ENCODE measurements at regions not wholly inside any gene's neighbourhood (a gene's known extent, or its start where the extent isn't known, plus 50 kb on each side); places are given as distances from the start of the nearest gene placed in this dataset.

DNA sequence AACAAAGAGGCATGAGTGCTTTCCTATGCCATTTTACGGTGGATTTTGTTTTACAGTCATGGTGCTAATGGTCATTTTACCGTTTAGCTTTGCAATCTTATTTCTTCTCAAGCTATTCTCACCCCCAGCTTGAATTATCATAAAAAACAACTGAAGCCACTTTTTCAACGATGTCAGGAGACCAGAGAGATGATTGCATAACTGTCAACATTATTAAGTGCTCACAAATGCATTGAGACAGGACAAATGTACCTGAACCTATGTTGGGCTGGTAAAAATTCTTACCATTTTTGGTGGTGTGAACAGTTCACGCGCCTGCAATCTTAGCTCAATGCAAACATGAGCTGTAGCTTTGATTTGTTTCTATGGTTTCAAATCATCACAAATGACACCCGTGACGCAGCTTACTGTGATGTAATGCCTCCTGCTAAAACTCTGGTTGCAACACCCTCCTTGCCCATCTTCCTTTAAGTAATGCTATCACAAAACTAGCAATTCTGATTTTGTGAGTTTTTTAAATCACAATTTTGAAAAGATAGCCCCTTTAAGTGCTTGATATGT, 104.4 kb downstream of the UCHL5 start:
- TF ChIP-seq, protein P1, sequence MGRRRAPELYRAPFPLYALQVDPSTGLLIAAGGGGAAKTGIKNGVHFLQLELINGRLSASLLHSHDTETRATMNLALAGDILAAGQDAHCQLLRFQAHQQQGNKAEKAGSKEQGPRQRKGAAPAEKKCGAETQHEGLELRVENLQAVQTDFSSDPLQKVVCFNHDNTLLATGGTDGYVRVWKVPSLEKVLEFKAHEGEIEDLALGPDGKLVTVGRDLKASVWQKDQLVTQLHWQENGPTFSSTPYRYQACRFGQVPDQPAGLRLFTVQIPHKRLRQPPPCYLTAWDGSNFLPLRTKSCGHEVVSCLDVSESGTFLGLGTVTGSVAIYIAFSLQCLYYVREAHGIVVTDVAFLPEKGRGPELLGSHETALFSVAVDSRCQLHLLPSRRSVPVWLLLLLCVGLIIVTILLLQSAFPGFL (CRISPR knock-in tag; IDR thresholded peaks at IDR 0.05; ENCODE audit: borderline replicate concordance), result no peak
- TF ChIP-seq, protein P2, sequence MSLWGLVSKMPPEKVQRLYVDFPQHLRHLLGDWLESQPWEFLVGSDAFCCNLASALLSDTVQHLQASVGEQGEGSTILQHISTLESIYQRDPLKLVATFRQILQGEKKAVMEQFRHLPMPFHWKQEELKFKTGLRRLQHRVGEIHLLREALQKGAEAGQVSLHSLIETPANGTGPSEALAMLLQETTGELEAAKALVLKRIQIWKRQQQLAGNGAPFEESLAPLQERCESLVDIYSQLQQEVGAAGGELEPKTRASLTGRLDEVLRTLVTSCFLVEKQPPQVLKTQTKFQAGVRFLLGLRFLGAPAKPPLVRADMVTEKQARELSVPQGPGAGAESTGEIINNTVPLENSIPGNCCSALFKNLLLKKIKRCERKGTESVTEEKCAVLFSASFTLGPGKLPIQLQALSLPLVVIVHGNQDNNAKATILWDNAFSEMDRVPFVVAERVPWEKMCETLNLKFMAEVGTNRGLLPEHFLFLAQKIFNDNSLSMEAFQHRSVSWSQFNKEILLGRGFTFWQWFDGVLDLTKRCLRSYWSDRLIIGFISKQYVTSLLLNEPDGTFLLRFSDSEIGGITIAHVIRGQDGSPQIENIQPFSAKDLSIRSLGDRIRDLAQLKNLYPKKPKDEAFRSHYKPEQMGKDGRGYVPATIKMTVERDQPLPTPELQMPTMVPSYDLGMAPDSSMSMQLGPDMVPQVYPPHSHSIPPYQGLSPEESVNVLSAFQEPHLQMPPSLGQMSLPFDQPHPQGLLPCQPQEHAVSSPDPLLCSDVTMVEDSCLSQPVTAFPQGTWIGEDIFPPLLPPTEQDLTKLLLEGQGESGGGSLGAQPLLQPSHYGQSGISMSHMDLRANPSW (CRISPR knock-in tag; conservative IDR thresholded peaks at IDR 0.05; ENCODE audit: low read depth), result no peak
- TF ChIP-seq, protein P3, sequence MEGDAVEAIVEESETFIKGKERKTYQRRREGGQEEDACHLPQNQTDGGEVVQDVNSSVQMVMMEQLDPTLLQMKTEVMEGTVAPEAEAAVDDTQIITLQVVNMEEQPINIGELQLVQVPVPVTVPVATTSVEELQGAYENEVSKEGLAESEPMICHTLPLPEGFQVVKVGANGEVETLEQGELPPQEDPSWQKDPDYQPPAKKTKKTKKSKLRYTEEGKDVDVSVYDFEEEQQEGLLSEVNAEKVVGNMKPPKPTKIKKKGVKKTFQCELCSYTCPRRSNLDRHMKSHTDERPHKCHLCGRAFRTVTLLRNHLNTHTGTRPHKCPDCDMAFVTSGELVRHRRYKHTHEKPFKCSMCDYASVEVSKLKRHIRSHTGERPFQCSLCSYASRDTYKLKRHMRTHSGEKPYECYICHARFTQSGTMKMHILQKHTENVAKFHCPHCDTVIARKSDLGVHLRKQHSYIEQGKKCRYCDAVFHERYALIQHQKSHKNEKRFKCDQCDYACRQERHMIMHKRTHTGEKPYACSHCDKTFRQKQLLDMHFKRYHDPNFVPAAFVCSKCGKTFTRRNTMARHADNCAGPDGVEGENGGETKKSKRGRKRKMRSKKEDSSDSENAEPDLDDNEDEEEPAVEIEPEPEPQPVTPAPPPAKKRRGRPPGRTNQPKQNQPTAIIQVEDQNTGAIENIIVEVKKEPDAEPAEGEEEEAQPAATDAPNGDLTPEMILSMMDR (IDR thresholded peaks at IDR 0.05), result no peak
- TF ChIP-seq NR3C1 (CRISPR knock-in tag; conservative IDR thresholded peaks at IDR 0.05; ENCODE audit: low read depth) (no peak), ZNF232 (CRISPR knock-in tag; IDR thresholded peaks at IDR 0.05) (no peak), SP1 (CRISPR knock-in tag; conservative IDR thresholded peaks at IDR 0.05) (no peak), TCF7 (CRISPR knock-in tag; IDR thresholded peaks at IDR 0.05; ENCODE audit: low read depth) (no peak), JUN (CRISPR knock-in tag; IDR thresholded peaks at IDR 0.05) (no peak)
- TF ChIP-seq, protein P4, sequence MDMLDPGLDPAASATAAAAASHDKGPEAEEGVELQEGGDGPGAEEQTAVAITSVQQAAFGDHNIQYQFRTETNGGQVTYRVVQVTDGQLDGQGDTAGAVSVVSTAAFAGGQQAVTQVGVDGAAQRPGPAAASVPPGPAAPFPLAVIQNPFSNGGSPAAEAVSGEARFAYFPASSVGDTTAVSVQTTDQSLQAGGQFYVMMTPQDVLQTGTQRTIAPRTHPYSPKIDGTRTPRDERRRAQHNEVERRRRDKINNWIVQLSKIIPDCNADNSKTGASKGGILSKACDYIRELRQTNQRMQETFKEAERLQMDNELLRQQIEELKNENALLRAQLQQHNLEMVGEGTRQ (CRISPR knock-in tag; IDR thresholded peaks at IDR 0.05), result no peak
- TF ChIP-seq, protein P5, sequence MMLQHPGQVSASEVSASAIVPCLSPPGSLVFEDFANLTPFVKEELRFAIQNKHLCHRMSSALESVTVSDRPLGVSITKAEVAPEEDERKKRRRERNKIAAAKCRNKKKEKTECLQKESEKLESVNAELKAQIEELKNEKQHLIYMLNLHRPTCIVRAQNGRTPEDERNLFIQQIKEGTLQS (CRISPR knock-in tag; conservative IDR thresholded peaks at IDR 0.05), result no peak
- TF ChIP-seq, protein P6, sequence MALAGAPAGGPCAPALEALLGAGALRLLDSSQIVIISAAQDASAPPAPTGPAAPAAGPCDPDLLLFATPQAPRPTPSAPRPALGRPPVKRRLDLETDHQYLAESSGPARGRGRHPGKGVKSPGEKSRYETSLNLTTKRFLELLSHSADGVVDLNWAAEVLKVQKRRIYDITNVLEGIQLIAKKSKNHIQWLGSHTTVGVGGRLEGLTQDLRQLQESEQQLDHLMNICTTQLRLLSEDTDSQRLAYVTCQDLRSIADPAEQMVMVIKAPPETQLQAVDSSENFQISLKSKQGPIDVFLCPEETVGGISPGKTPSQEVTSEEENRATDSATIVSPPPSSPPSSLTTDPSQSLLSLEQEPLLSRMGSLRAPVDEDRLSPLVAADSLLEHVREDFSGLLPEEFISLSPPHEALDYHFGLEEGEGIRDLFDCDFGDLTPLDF (CRISPR knock-in tag; IDR thresholded peaks at IDR 0.05), result no peak
- TF ChIP-seq, protein P7, sequence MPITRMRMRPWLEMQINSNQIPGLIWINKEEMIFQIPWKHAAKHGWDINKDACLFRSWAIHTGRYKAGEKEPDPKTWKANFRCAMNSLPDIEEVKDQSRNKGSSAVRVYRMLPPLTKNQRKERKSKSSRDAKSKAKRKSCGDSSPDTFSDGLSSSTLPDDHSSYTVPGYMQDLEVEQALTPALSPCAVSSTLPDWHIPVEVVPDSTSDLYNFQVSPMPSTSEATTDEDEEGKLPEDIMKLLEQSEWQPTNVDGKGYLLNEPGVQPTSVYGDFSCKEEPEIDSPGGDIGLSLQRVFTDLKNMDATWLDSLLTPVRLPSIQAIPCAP (CRISPR knock-in tag; IDR thresholded peaks at IDR 0.05), result no peak

Data from WTC11 (cell line).